Esophagus muscularis mucosa (tissue), 3 donors: ENCODE measurements at regions not wholly inside any gene's neighbourhood (a gene's known extent, or its start where the extent isn't known, plus 50 kb on each side); places are given as distances from the start of the nearest gene placed in this dataset.

Experiments
- POLR2A ChIP-seq: fragments of 450-650 bp; IDR thresholded peaks from one replicate; pipeline ENCODE4 v1.6.1; 2017; ENCODE audit warnings: antibody characterized with exemption, moderate library complexity, mild to moderate bottlenecking, low read depth
- TF ChIP-seq, protein P1 (sequence below), 3 experiments: fragments of 200-600 bp in 2 of 3; fragments of 450-650 bp in 1 of 3; sonication (generic) in 2 of 3; IDR thresholded peaks; one replicate each; pipeline ENCODE4 v1.5.1; 2017 to 2019; ENCODE audit warnings: antibody characterized with exemption in 3 of 3, mild to moderate bottlenecking in 2 of 3, moderate library complexity in 1 of 3

DNA sequence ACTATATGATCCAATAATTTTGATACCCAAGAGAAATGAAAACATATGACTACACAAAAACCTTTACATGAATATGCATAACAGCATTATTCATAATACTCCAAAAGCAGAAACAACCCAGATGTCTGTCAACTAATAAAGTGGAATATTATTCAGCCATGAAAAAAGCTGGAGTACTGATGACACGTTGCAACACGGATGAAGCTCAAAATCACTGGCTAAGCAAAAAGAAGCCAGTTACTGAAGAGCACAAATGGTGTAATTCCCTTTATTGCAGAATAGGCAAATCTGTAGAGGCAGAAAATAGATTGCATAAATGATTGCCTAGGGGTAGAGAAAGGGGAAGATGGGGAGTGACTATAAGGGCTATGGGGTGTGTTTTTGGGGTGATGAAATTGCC is 117.6 kb upstream of the FGF3 start:
- TF ChIP-seq, protein P1, sequence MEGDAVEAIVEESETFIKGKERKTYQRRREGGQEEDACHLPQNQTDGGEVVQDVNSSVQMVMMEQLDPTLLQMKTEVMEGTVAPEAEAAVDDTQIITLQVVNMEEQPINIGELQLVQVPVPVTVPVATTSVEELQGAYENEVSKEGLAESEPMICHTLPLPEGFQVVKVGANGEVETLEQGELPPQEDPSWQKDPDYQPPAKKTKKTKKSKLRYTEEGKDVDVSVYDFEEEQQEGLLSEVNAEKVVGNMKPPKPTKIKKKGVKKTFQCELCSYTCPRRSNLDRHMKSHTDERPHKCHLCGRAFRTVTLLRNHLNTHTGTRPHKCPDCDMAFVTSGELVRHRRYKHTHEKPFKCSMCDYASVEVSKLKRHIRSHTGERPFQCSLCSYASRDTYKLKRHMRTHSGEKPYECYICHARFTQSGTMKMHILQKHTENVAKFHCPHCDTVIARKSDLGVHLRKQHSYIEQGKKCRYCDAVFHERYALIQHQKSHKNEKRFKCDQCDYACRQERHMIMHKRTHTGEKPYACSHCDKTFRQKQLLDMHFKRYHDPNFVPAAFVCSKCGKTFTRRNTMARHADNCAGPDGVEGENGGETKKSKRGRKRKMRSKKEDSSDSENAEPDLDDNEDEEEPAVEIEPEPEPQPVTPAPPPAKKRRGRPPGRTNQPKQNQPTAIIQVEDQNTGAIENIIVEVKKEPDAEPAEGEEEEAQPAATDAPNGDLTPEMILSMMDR (IDR thresholded peaks at IDR 0.05) = no peak
- no peak for TF ChIP-seq POLR2A
